ENCODE measurements at regions not wholly inside any gene's neighbourhood (a gene's known extent, or its start where the extent isn't known, plus 50 kb on each side); places are given as distances from the start of the nearest gene placed in this dataset.

- DNase-seq (ENCODE audit: low read depth in 1 of 2, low spot score in 1 of 2), result no peak
Measured at GRCh38 chr2:16466133-16466820, 199.4 kb downstream of the CYRIA start.

- no peak for DNase-seq (ENCODE audit: low read depth in 1 of 2, low spot score in 1 of 2)
Measured at GRCh38 chr2:16464641-16465040, 201.0 kb downstream of the CYRIA start.

- no peak for DNase-seq (ENCODE audit: low read depth in 1 of 2, low spot score in 1 of 2)
Measured at GRCh38 chr2:16462958-16463357, 202.7 kb downstream of the CYRIA start.

GRCh38 chr2:16461672-16462071 is 204.0 kb downstream of the CYRIA start:
- DNase-seq (ENCODE audit: low read depth in 1 of 2, low spot score in 1 of 2), result no peak

- no peak for DNase-seq (ENCODE audit: low read depth in 1 of 2, low spot score in 1 of 2)
Measured at GRCh38 chr2:16459606-16460005, 206.0 kb downstream of the CYRIA start.

GRCh38 chr2:16454621-16455020 is 211.0 kb downstream of the CYRIA start:
- no peak for DNase-seq (ENCODE audit: low read depth in 1 of 2, low spot score in 1 of 2)

- DNase-seq (ENCODE audit: low read depth in 1 of 2, low spot score in 1 of 2), result no peak
Measured at GRCh38 chr2:16452123-16452522, 213.5 kb downstream of the CYRIA start.

GRCh38 chr2:16446706-16447105 is 218.9 kb downstream of the CYRIA start:
- DNase-seq (ENCODE audit: low read depth in 1 of 2, low spot score in 1 of 2), result no peak

GRCh38 chr2:16442971-16443370 is 222.7 kb downstream of the CYRIA start:
- no peak for DNase-seq (ENCODE audit: low read depth in 1 of 2, low spot score in 1 of 2)

GRCh38 chr2:16441431-16441830 is 224.2 kb downstream of the CYRIA start:
- no peak for DNase-seq (ENCODE audit: low read depth in 1 of 2, low spot score in 1 of 2)

GRCh38 chr2:16440898-16441297 is 224.7 kb downstream of the CYRIA start:
- DNase-seq (ENCODE audit: low read depth in 1 of 2, low spot score in 1 of 2), result no peak

- DNase-seq (ENCODE audit: low read depth in 1 of 2, low spot score in 1 of 2), result no peak
Measured at GRCh38 chr2:16438613-16439321, 226.9 kb downstream of the CYRIA start.

GRCh38 chr2:16437189-16437588 is 228.4 kb downstream of the CYRIA start:
- no peak for DNase-seq (ENCODE audit: low read depth in 1 of 2, low spot score in 1 of 2)

GRCh38 chr2:16434393-16434792 is 231.2 kb downstream of the CYRIA start:
- DNase-seq (ENCODE audit: low read depth in 1 of 2, low spot score in 1 of 2), result no peak

- DNase-seq (ENCODE audit: low read depth in 1 of 2, low spot score in 1 of 2), result no peak
Measured at GRCh38 chr2:16430846-16431245, 234.8 kb downstream of the CYRIA start.

- DNase-seq (ENCODE audit: low read depth in 1 of 2, low spot score in 1 of 2), result no peak
Measured at GRCh38 chr2:16429431-16430145, 236.0 kb downstream of the CYRIA start.

- DNase-seq (ENCODE audit: low read depth in 1 of 2, low spot score in 1 of 2), result no peak
Measured at GRCh38 chr2:16429002-16429401, 236.6 kb downstream of the CYRIA start.

GRCh38 chr2:16425462-16426336 is 239.9 kb downstream of the CYRIA start:
- no peak for DNase-seq (ENCODE audit: low read depth in 1 of 2, low spot score in 1 of 2)

- no peak for DNase-seq (ENCODE audit: low read depth in 1 of 2, low spot score in 1 of 2)
Measured at GRCh38 chr2:16420421-16420820, 245.2 kb downstream of the CYRIA start.

GRCh38 chr2:16417726-16418125 is 247.9 kb downstream of the CYRIA start:
- no peak for DNase-seq (ENCODE audit: low read depth in 1 of 2, low spot score in 1 of 2)

GRCh38 chr2:16416651-16417050 is 249.0 kb downstream of the CYRIA start:
- DNase-seq (ENCODE audit: low read depth in 1 of 2, low spot score in 1 of 2), result no peak
